Stomach (tissue), 4 donors: ENCODE measurements at regions not wholly inside any gene's neighbourhood (a gene's known extent, or its start where the extent isn't known, plus 50 kb on each side); places are given as distances from the start of the nearest gene placed in this dataset.
"Not testable (repeated sequence)": the region's sequence is repeated elsewhere in the genome, so short reads cannot be mapped to it uniquely, and the experiment has no call there.

ENCODE experiments used
- EP300 ChIP-seq: sonication (generic); formaldehyde crosslinking; IDR thresholded peaks from one replicate; pipeline ENCODE4 v1.6.1; 2017; ENCODE audit warnings: antibody characterized with exemption
- POLR2A ChIP-seq, 4 donors: fragments of 450-650 bp; IDR thresholded peaks; one replicate each; pipeline ENCODE4 v1.6.1; 2016; ENCODE audit warnings: antibody characterized with exemption in 4 of 4, control low read depth in 2 of 4, mild to moderate bottlenecking in 1 of 4, moderate library complexity in 1 of 4
- TF ChIP-seq, protein P1 (sequence below), 7 experiments: fragments of 450-650 bp in 4 of 7; fragments of 200-600 bp in 3 of 7; sonication (generic) in 3 of 7; IDR thresholded peaks; one replicate each; pipeline ENCODE4 v1.5.1; 2016 to 2019; ENCODE audit warnings: antibody characterized with exemption in 7 of 7, control low read depth in 2 of 7, mild to moderate bottlenecking in 1 of 7

- TF ChIP-seq, protein P1, sequence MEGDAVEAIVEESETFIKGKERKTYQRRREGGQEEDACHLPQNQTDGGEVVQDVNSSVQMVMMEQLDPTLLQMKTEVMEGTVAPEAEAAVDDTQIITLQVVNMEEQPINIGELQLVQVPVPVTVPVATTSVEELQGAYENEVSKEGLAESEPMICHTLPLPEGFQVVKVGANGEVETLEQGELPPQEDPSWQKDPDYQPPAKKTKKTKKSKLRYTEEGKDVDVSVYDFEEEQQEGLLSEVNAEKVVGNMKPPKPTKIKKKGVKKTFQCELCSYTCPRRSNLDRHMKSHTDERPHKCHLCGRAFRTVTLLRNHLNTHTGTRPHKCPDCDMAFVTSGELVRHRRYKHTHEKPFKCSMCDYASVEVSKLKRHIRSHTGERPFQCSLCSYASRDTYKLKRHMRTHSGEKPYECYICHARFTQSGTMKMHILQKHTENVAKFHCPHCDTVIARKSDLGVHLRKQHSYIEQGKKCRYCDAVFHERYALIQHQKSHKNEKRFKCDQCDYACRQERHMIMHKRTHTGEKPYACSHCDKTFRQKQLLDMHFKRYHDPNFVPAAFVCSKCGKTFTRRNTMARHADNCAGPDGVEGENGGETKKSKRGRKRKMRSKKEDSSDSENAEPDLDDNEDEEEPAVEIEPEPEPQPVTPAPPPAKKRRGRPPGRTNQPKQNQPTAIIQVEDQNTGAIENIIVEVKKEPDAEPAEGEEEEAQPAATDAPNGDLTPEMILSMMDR (IDR thresholded peaks at IDR 0.05): not testable (repeated sequence)
- not testable (repeated sequence) for TF ChIP-seq POLR2A (IDR thresholded peaks at IDR 0.05); EP300
Observed at GRCh38 chr4:8952109-8952508, 80.5 kb upstream of the HMX1 start.
